H1 (cell line): ENCODE measurements at regions not wholly inside any gene's neighbourhood (a gene's known extent, or its start where the extent isn't known, plus 50 kb on each side); places are given as distances from the start of the nearest gene placed in this dataset.
A peak's percentile ranks its signal among the peaks of the same experiment; 100 is the strongest.

Experiments used
- CTCF ChIA-PET: fragments of 300-600 bp; sonication (Branson Sonifier 250); formaldehyde crosslinking; loops from one replicate; lab custom pipeline; 2021; ENCODE audit not compliant: partially characterized antibody; lab: Charles Lee
- POLR2A ChIA-PET: fragments of 300-600 bp; sonication (Branson Sonifier 250); formaldehyde crosslinking; loops from one replicate; lab custom pipeline; 2021; ENCODE audit warnings: inconsistent platforms; ENCODE audit not compliant: partially characterized antibody; lab: Charles Lee
- DNase-seq, 2 experiments: peaks; one replicate each; pipeline versions ENCODE4 v3.0.0 to v3.0.0-alpha.2; 2010 to 2022; ENCODE audit warnings: low spot score in 2 of 2, low read depth in 1 of 2, mixed read lengths in 1 of 2
- FAIRE-seq: peaks from 2 replicates; lab custom pipeline; 2011; peaks lifted over from hg19 to GRCh38; lab: Jason Lieb, UNC
- H2AFZ ChIP-seq: 2 replicates; pipeline ENCODE4 v1.8.1; 2012; ENCODE audit warnings: low read length, inconsistent platforms
- H2AK5ac ChIP-seq: 2 replicates; pipeline ENCODE4 v1.6.1; 2013; ENCODE audit warnings: low read depth, low read length
- H2BK120ac ChIP-seq: replicated peaks from 2 replicates; pipeline ENCODE3; 2013; ENCODE audit warnings: low read depth, low read length, inconsistent platforms
- H2BK12ac ChIP-seq: 2 replicates; pipeline ENCODE4 v1.6.1; 2013; ENCODE audit warnings: low read depth, low read length
- H2BK15ac ChIP-seq: 2 replicates; pipeline ENCODE4 v1.6.1; 2013; ENCODE audit warnings: low read length
- H2BK20ac ChIP-seq: 2 replicates; pipeline ENCODE4 v1.6.1; 2013; ENCODE audit warnings: low read length
- H2BK5ac ChIP-seq: 2 replicates; pipeline ENCODE4 v1.6.1; 2013; ENCODE audit warnings: low read depth, low read length
- H3K14ac ChIP-seq: 2 replicates; pipeline ENCODE4 v1.6.1; 2013; ENCODE audit warnings: inconsistent platforms; ENCODE audit not compliant: insufficient read length
- H3K18ac ChIP-seq: 2 replicates; pipeline ENCODE4 v1.6.1; 2013; ENCODE audit warnings: low read length; ENCODE audit errors: extremely low read depth
- H3K23ac ChIP-seq: 2 replicates; pipeline ENCODE4 v1.6.1; 2013; ENCODE audit warnings: inconsistent platforms; ENCODE audit not compliant: insufficient read length
- H3K23me2 ChIP-seq: 2 replicates; pipeline ENCODE4 v1.6.1; 2013; ENCODE audit warnings: low read depth, low read length
- H3K27ac ChIP-seq: 2 replicates; pipeline ENCODE4 v1.6.1; 2011; ENCODE audit warnings: low read depth, low read length, inconsistent platforms
- H3K27me3 ChIP-seq, 4 experiments: replicated peaks in 1 of 4; 1 replicate in 1 of 4; 2 replicates in 3 of 4; pipeline versions ENCODE4 v1.6.1 to v1.8.1; 2011 to 2013; ENCODE audit warnings: low read length in 3 of 4, mild to moderate bottlenecking in 3 of 4, inconsistent platforms in 2 of 4, mixed read lengths in 2 of 4, moderate library complexity in 1 of 4; ENCODE audit not compliant: control insufficient read depth in 3 of 4, insufficient read depth in 3 of 4; ENCODE audit errors: extremely low read depth in 1 of 4
- H3K36me3 ChIP-seq, 4 experiments: 2 replicates each; pipeline versions ENCODE4 v1.6.1 to v1.8.1; 2011 to 2013; ENCODE audit warnings: mild to moderate bottlenecking in 4 of 4, low read length in 3 of 4, moderate library complexity in 2 of 4, control low read depth in 1 of 4, inconsistent platforms in 1 of 4; ENCODE audit not compliant: insufficient read depth in 4 of 4, control insufficient read depth in 2 of 4
- H3K4ac ChIP-seq: replicated peaks from 2 replicates; pipeline ENCODE3; 2013; ENCODE audit warnings: low read length, low read depth, mixed read lengths, inconsistent platforms; ENCODE audit not compliant: insufficient read length
- H3K4me1 ChIP-seq, 4 experiments: replicated peaks in 1 of 4; 1 replicate in 1 of 4; 2 replicates in 3 of 4; pipeline versions ENCODE4 v1.6.1 to v1.8.1; 2011 to 2013; ENCODE audit warnings: low read length in 3 of 4, inconsistent platforms in 2 of 4, mixed read lengths in 1 of 4; ENCODE audit not compliant: insufficient read depth in 4 of 4, control insufficient read depth in 3 of 4
- H3K4me2 ChIP-seq, 2 experiments: 2 replicates each; pipeline versions ENCODE4 v1.6.1 to v1.8.1; 2011 to 2013; ENCODE audit warnings: low read depth in 2 of 2, low read length in 2 of 2, control low read depth in 1 of 2, inconsistent platforms in 1 of 2, mild to moderate bottlenecking in 1 of 2; ENCODE audit not compliant: insufficient read depth in 1 of 2
- H3K4me3 ChIP-seq, 4 experiments: fragments of 200-600, 300-600 bp in 1 of 4; sonication (generic), shearing (Covaris generic), sonication (Bioruptor Twin) in 1 of 4; 2 replicates each; pipeline versions ENCODE4 v1.5.1 to v1.8.1; 2011 to 2016; ENCODE audit warnings: low read length in 4 of 4, low read depth in 3 of 4, control low read depth in 2 of 4, inconsistent platforms in 2 of 4, mild to moderate bottlenecking in 2 of 4, mixed read lengths in 1 of 4, moderate library complexity in 1 of 4; ENCODE audit not compliant: insufficient read depth in 2 of 4; ENCODE audit errors: extremely low read depth in 1 of 4
- H3K56ac ChIP-seq: replicated peaks from 2 replicates; pipeline ENCODE3; 2013; ENCODE audit warnings: low read depth, mild to moderate bottlenecking, mixed read lengths, low read length, inconsistent platforms; ENCODE audit not compliant: insufficient read length
- H3K79me1 ChIP-seq: 2 replicates; pipeline ENCODE4 v1.6.1; 2013; ENCODE audit warnings: low read depth, low read length, control low read depth
- H3K79me2 ChIP-seq, 2 experiments: 2 replicates each; pipeline versions ENCODE4 v1.6.1 to v1.8.1; 2012 to 2013; ENCODE audit warnings: low read length in 2 of 2, mild to moderate bottlenecking in 2 of 2, inconsistent platforms in 1 of 2; ENCODE audit not compliant: insufficient read depth in 2 of 2, control insufficient read depth in 1 of 2
- H3K9ac ChIP-seq, 4 experiments: replicated peaks in 1 of 4; 1 replicate in 1 of 4; 2 replicates in 3 of 4; pipeline versions ENCODE4 v1.6.1 to v1.8.1; 2011 to 2013; ENCODE audit warnings: low read depth in 3 of 4, low read length in 3 of 4, control low read depth in 2 of 4, mild to moderate bottlenecking in 2 of 4, moderate library complexity in 2 of 4, inconsistent platforms in 1 of 4; ENCODE audit errors: extremely low read depth in 1 of 4
- H3K9me3 ChIP-seq, 2 experiments: 2 replicates each; pipeline versions ENCODE4 v1.6.1 to v1.8.1; 2012 to 2013; ENCODE audit warnings: mild to moderate bottlenecking in 2 of 2, moderate library complexity in 2 of 2, control low read depth in 1 of 2, inconsistent platforms in 1 of 2, low read depth in 1 of 2, low read length in 1 of 2, mixed read lengths in 1 of 2; ENCODE audit not compliant: insufficient read depth in 2 of 2
- H4K20me1 ChIP-seq, 2 experiments: replicated peaks in 1 of 2; 2 replicates each; pipeline versions ENCODE3 to v1.8.1; 2011 to 2013; ENCODE audit warnings: inconsistent platforms in 2 of 2, low read length in 2 of 2, mild to moderate bottlenecking in 1 of 2; ENCODE audit not compliant: insufficient read depth in 2 of 2, control insufficient read depth in 1 of 2
- H4K5ac ChIP-seq: 2 replicates; pipeline ENCODE4 v1.6.1; 2013; ENCODE audit warnings: low read length, low read depth, mixed read lengths, inconsistent platforms; ENCODE audit not compliant: insufficient read length
- H4K8ac ChIP-seq: 2 replicates; pipeline ENCODE4 v1.8.0; 2013; ENCODE audit warnings: mild to moderate bottlenecking, moderate library complexity, low read length, inconsistent platforms; ENCODE audit not compliant: insufficient read depth; ENCODE audit errors: extremely low read depth
- H4K91ac ChIP-seq: replicated peaks from 2 replicates; pipeline ENCODE3; 2013; ENCODE audit warnings: low read length, mixed read lengths, inconsistent platforms; ENCODE audit not compliant: insufficient read length
- ASH2L ChIP-seq: fragments of 200-600, 300-600 bp; sonication (generic); IDR thresholded peaks from one replicate; pipeline ENCODE4 v1.7.1; 2017; ENCODE audit warnings: low read length
- HDAC2 ChIP-seq, 2 experiments: fragments of 300-600 bp in 1 of 2; sonication (generic) in 1 of 2; IDR thresholded peaks; 2 replicates each; pipeline ENCODE4 v1.6.1; 2011 to 2012; ENCODE audit warnings: low read depth in 2 of 2, low read length in 2 of 2, mild to moderate bottlenecking in 2 of 2, moderate library complexity in 2 of 2, borderline replicate concordance in 1 of 2, inconsistent platforms in 1 of 2
- JUN ChIP-seq: IDR thresholded peaks from 2 replicates; pipeline ENCODE4 v1.6.1; 2011; ENCODE audit warnings: low read depth, mild to moderate bottlenecking, improper control_type of control experiment, low read length
- NANOG ChIP-seq: IDR thresholded peaks from 2 replicates; pipeline ENCODE4 v1.6.1; 2011; ENCODE audit warnings: low read length, low read depth, mild to moderate bottlenecking, inconsistent platforms; ENCODE audit not compliant: insufficient read depth, poor library complexity, severe bottlenecking
- RAD21 ChIP-seq, 2 experiments: IDR thresholded peaks in 1 of 2; conservative IDR thresholded peaks in 1 of 2; 2 replicates each; pipeline ENCODE4 v1.6.1; 2011; ENCODE audit warnings: low read depth in 2 of 2, low read length in 2 of 2, improper control_type of control experiment in 1 of 2, inconsistent platforms in 1 of 2, mild to moderate bottlenecking in 1 of 2, moderate library complexity in 1 of 2
- SP4 ChIP-seq: IDR thresholded peaks from 2 replicates; pipeline ENCODE4 v1.6.1; 2012; ENCODE audit warnings: low read length, inconsistent platforms
- TAF7 ChIP-seq: optimal IDR thresholded peaks from 2 replicates; pipeline ENCODE3; 2011; ENCODE audit warnings: low read depth, mild to moderate bottlenecking, inconsistent platforms, low read length, moderate library complexity, borderline replicate concordance
- WGBS, 2 experiments: shearing (Covaris generic) in 1 of 2; methylation state at CpG; one replicate each; pipeline versions ENCODE4 v1.1.6 to v1.1.7; 2013 to 2015; ENCODE audit warnings: low lambda C conversion rate in 2 of 2, mixed read lengths in 2 of 2, inconsistent platforms in 1 of 2, low coverage in 1 of 2, missing lambda C conversion rate in 1 of 2; ENCODE audit not compliant: insufficient replicate concordance in 2 of 2, insufficient coverage in 1 of 2, insufficient read length in 1 of 2; ENCODE audit errors: extremely low coverage in 1 of 2, missing lambda C conversion rate in 1 of 2; 5-methylcytosine and 5-hydroxymethylcytosine counted together
- TF ChIP-seq, protein P1 (sequence below): IDR thresholded peaks from 2 replicates; pipeline ENCODE4 v1.6.1; 2011; ENCODE audit warnings: low read depth, mild to moderate bottlenecking, low read length; ENCODE audit not compliant: insufficient read depth

DNA sequence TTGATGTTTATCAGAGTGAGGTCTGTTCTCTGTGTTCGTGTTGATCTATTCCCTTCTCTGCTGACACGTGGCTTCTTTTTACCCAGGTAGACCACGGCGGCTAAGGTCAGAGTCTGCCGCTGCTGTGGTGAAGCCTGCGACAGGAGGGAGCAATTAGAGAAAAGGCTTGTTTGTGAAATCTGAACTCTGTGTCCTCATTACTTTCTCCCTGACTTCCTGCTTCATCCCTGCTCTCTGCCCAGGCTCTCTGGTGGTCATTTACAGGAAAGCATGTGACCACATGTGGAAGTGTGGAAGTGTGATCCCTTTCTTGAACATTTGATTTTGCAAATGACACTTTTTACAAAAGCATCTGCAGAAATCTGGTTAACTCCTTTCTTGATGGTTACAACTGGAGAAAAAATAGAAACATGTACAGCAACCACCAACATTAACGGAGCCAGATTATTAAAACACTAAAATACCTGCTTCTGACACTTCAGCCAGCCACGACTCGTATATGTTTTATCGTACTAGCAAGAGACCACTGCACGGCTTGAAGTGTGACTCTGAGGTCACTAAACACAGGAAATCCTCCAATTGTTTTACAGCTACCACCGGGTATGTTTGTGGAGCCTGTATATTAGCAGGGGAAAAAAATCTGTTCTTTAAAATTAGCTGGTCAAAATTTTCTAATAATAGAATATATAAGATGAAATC lies 388.6 kb upstream of the TMPO start:
- ChIA-PET POLR2A (no interaction called here), CTCF (interaction anchor here (0.7 to 0.9 kb wide), 3 partner anchors 10 to 31 kb away, joined by 3 to 4 read pairs (median 3); no protein-coding TSS in a partner anchor)
- no peak overlapping the region for H3K4ac ChIP-seq
- no peak overlapping the region for H2AK5ac ChIP-seq
- H3K18ac ChIP-seq = no peak overlapping the region
- no peak overlapping the region for H3K27ac ChIP-seq
- no peak for DNase-seq
- H4K91ac ChIP-seq = no peak overlapping the region
- 85% methylated on average over 12 of the region's 12 CpGs; no CpG with 5 or more reads in 1 of the 2 experiments for WGBS, 2 experiments
- H3K9ac ChIP-seq = no peak overlapping the region
- no peak overlapping the region for H3K4me2 ChIP-seq
- H3K23me2 ChIP-seq = no peaks in the 10 kb centered on the region
- H4K5ac ChIP-seq = no peak overlapping the region
- no peak overlapping the region for H2BK5ac ChIP-seq
- TF ChIP-seq, protein P1, sequence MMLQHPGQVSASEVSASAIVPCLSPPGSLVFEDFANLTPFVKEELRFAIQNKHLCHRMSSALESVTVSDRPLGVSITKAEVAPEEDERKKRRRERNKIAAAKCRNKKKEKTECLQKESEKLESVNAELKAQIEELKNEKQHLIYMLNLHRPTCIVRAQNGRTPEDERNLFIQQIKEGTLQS = no peak
- TF ChIP-seq ASH2L (no peak), NANOG (no peak), TAF7 (no peak), HDAC2 (IDR thresholded peaks at IDR 0.05; ENCODE audit: borderline replicate concordance in 1 of 2, low read depth in 2 of 2, low read length in 2 of 2) (no peak), SP4 (no peak), JUN (no peak), RAD21 (IDR thresholded peaks at IDR 0.05 in 1 of 2, conservative IDR thresholded peaks at IDR 0.05 in 1 of 2; ENCODE audit: low read depth in 2 of 2, low read length in 2 of 2) (no peak)
- TF ChIP-seq, all 59 proteins: peak for 0
- FAIRE-seq = no peak
- Histone ChIP-seq H3K23ac (no peak overlapping the region), H2AFZ (peak overlapping the region; percentile 42; the same call in 1 of the 2 replicates), H4K8ac (no peak overlapping the region), H3K4me1 (peaks cover 0 to 7% (median 4%) of the 10 kb centered on the region in 4 experiments; a peak in 2 of 7 replicates), H2BK20ac (no peak overlapping the region), H3K56ac (no peak overlapping the region), H3K27me3 (no peaks in the 10 kb centered on the region), H3K79me1 (no peaks in the 10 kb centered on the region), H4K20me1 (no peaks in the 10 kb centered on the region), H2BK120ac (no peak overlapping the region), H3K4me3 (no peak overlapping the region), H3K14ac (no peak overlapping the region), H2BK15ac (no peak overlapping the region), H3K79me2 (no peaks in the 10 kb centered on the region), H2BK12ac (no peak overlapping the region), H3K9me3 (no peaks in the 10 kb centered on the region), H3K36me3 (no peaks in the 10 kb centered on the region)
